Heart left ventricle (tissue), 13 donors: ENCODE measurements at regions not wholly inside any gene's neighbourhood (a gene's known extent, or its start where the extent isn't known, plus 50 kb on each side); places are given as distances from the start of the nearest gene placed in this dataset.

Source experiments
- CTCF ChIP-seq, 12 donors: fragments of 200-600 bp; sonication (generic) in 4 of 12; IDR thresholded peaks; one replicate each; pipeline versions ENCODE4 v1.5.0 to v1.8.0; 2018 to 2022; ENCODE audit warnings: antibody characterized with exemption in 12 of 12, mild to moderate bottlenecking in 5 of 12
- POLR2A ChIP-seq, 2 donors: fragments of 450-650 bp; IDR thresholded peaks; one replicate each; pipeline ENCODE4 v1.6.1; 2017; ENCODE audit warnings: antibody characterized with exemption in 2 of 2, mild to moderate bottlenecking in 2 of 2, moderate library complexity in 2 of 2
- donor health status: ischemic (EF 13 %, LVEDD 7.1; RV severe dilation, severe dysfunction).
- donor health status: DM: no; HTN: yes; CAD: no.
- donor health status: DM: no; HTN: no; CAD: no.
- donor health status: ischemic (EF 25% LVEDD 6.9; RV normal size, moderate dysfunction).
- donor health status: ischemic (EF 25% LVEDD 5.7; RV mildly dilated, moderate dysfunction).
- donor health status: ischemic (EF 35%, LVEDD 5.7; RV mildly dilated, moderate dysfunction).
- donor health status: nonischemic (EF 11% LVEDD 7.7; RV severe dilation, severe dysfunction).
- donor health status: DM: yes; HTN: yes; CAD: no.
- donor health status: PGD.
- donor health status: ischemic (EF 29% LVEDD 5.4; RV normal size, mild dysfunction).
- donor health status: nonischemic (EF 23%, LVEDD 6.1; RV moderate dilation, normal function).

- TF ChIP-seq POLR2A (IDR thresholded peaks at IDR 0.05) (no peak), CTCF (IDR thresholded peaks at IDR 0.05) (no peak)
Measured at GRCh38 chr3:56939834-56940233, 120.6 kb upstream of the SPATA12 start.
